MM.1S (cell line): ENCODE measurements at regions not wholly inside any gene's neighbourhood (a gene's known extent, or its start where the extent isn't known, plus 50 kb on each side); places are given as distances from the start of the nearest gene placed in this dataset.

Experiments
- DNase-seq: peaks from one replicate; pipeline ENCODE4 v3.0.0-alpha.2; 2015
- H2AFZ ChIP-seq: fragments of 300-600 bp; sonication (generic); 2 replicates; pipeline ENCODE4 v1.6.0; 2016; ENCODE audit warnings: antibody characterized with exemption, low read length
- H3F3A ChIP-seq: fragments of 300-600 bp; sonication (generic); 2 replicates; pipeline ENCODE4 v1.6.1; 2016; ENCODE audit warnings: mild to moderate bottlenecking, antibody characterized with exemption, low read length, moderate library complexity, mixed read lengths; ENCODE audit not compliant: insufficient read depth
- H3K27ac ChIP-seq: fragments of 300-600 bp; sonication (generic); 2 replicates; pipeline ENCODE4 v1.5.1; 2016; ENCODE audit warnings: mild to moderate bottlenecking, low read length
- H3K27me3 ChIP-seq: fragments of 300-600 bp; sonication (generic); replicated peaks from 2 replicates; pipeline ENCODE4 v1.6.0; 2016; ENCODE audit warnings: low read length; ENCODE audit not compliant: insufficient read depth
- H3K36me3 ChIP-seq: fragments of 300-600 bp; sonication (generic); replicated peaks from 2 replicates; pipeline ENCODE4 v1.6.1; 2016; ENCODE audit warnings: mild to moderate bottlenecking, low read length, mixed read lengths; ENCODE audit not compliant: insufficient read depth
- H3K4me1 ChIP-seq: fragments of 300-600 bp; sonication (generic); 2 replicates; pipeline ENCODE4 v1.6.1; 2016; ENCODE audit warnings: low read length, mixed read lengths
- H3K4me2 ChIP-seq: fragments of 300-600 bp; sonication (generic); 2 replicates; pipeline ENCODE4 v1.6.0; 2016; ENCODE audit warnings: low read depth, low read length
- H3K4me3 ChIP-seq: fragments of 300-600 bp; sonication (generic); 2 replicates; pipeline ENCODE4 v1.5.1; 2016; ENCODE audit warnings: low read length, mixed read lengths
- H3K79me2 ChIP-seq: fragments of 300-600 bp; sonication (generic); 2 replicates; pipeline ENCODE4 v1.6.1; 2016; ENCODE audit warnings: mixed run types, low read length, mixed read lengths
- H3K9ac ChIP-seq: fragments of 300-600 bp; sonication (generic); 2 replicates; pipeline ENCODE4 v1.6.1; 2016; ENCODE audit warnings: low read length, mixed read lengths
- H3K9me2 ChIP-seq: fragments of 300-600 bp; sonication (generic); replicated peaks from 2 replicates; pipeline ENCODE4 v1.6.1; 2016; ENCODE audit warnings: mild to moderate bottlenecking, low read length, mixed read lengths; ENCODE audit not compliant: insufficient read depth
- H3K9me3 ChIP-seq: fragments of 300-600 bp; sonication (generic); replicated peaks from 2 replicates; pipeline ENCODE4 v1.6.1; 2016; ENCODE audit warnings: mild to moderate bottlenecking, low read length, mixed read lengths; ENCODE audit not compliant: insufficient read depth
- H4K20me1 ChIP-seq: fragments of 300-600 bp; sonication (generic); 2 replicates; pipeline ENCODE4 v1.6.1; 2016; ENCODE audit warnings: mild to moderate bottlenecking, low read length, moderate library complexity, mixed read lengths; ENCODE audit not compliant: insufficient read depth
- CTCF ChIP-seq: fragments of 300-600 bp; sonication (generic); IDR thresholded peaks from 2 replicates; pipeline ENCODE4 v1.5.1; 2016; ENCODE audit warnings: antibody characterized with exemption, low read length, mixed read lengths
- EZH2 ChIP-seq: fragments of 300-600 bp; sonication (generic); optimal IDR thresholded peaks from 2 replicates; pipeline ENCODE3; 2017; ENCODE audit warnings: low read depth, mild to moderate bottlenecking, antibody characterized with exemption, low read length, mixed read lengths
- EZH2phosphoT487 ChIP-seq: fragments of 300-600 bp; sonication (generic); IDR thresholded peaks from 2 replicates; pipeline ENCODE4 v1.6.1; 2018; ENCODE audit warnings: antibody characterized with exemption, low read length

GRCh38 chr2:30037016-30037415 is 109.8 kb upstream of the YPEL5 start:
- DNase-seq, result no peak
- Histone ChIP-seq H3K79me2 (no peaks in the 10 kb centered on the region), H3F3A (no peaks in the 10 kb centered on the region), H4K20me1 (no peaks in the 10 kb centered on the region), H3K27me3 (no peaks in the 10 kb centered on the region), H2AFZ (no peak overlapping the region), H3K36me3 (no peaks in the 10 kb centered on the region), H3K4me1 (no peaks in the 10 kb centered on the region), H3K9me3 (no peaks in the 10 kb centered on the region), H3K4me2 (no peak overlapping the region), H3K9me2 (no peaks in the 10 kb centered on the region), H3K4me3 (no peak overlapping the region), H3K9ac (no peak overlapping the region), H3K27ac (no peak overlapping the region)
- TF ChIP-seq EZH2 (no peak), CTCF (no peak), EZH2phosphoT487 (no peak)

- Histone ChIP-seq H3K4me3 (no peak overlapping the region), H3K79me2 (no peaks in the 10 kb centered on the region), H4K20me1 (no peaks in the 10 kb centered on the region), H3K9me3 (no peaks in the 10 kb centered on the region), H3K4me1 (no peaks in the 10 kb centered on the region), H3K4me2 (no peak overlapping the region), H3K27ac (no peak overlapping the region), H3K9me2 (no peaks in the 10 kb centered on the region), H3K27me3 (no peaks in the 10 kb centered on the region), H3K36me3 (no peaks in the 10 kb centered on the region), H3F3A (no peaks in the 10 kb centered on the region), H3K9ac (no peak overlapping the region), H2AFZ (no peak overlapping the region)
- no peak for TF ChIP-seq EZH2phosphoT487
- no peak for TF ChIP-seq CTCF
- no peak for DNase-seq
These were observed 108.4 kb upstream of the YPEL5 start for GRCh38 chr2:30038419-30038818.

DNA sequence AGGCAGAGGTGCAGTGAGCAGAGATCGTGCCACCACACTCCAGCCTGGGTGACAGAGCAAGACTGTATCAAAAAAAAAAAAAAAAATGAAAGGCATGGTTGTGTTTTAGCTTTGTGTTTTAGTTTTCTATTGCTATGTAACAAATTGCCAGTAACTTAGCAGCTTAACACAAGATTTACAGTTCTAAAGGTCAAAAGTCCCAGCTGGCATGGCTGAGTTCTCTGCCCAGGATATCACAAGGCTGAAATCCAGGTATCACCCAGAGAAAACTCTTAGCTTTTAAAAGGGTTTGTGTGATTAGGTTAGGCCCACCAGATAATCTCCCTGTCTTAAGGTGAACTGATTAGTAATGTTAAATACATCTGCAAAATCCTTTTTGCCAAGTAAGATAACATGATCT is 107.7 kb upstream of the YPEL5 start:
- Histone ChIP-seq H2AFZ (no peak overlapping the region), H3F3A (no peaks in the 10 kb centered on the region), H3K9me2 (no peaks in the 10 kb centered on the region), H3K4me1 (no peaks in the 10 kb centered on the region), H3K4me2 (no peak overlapping the region), H3K4me3 (no peak overlapping the region), H3K79me2 (no peaks in the 10 kb centered on the region), H3K27ac (no peak overlapping the region), H3K9ac (no peak overlapping the region), H4K20me1 (no peaks in the 10 kb centered on the region), H3K9me3 (no peaks in the 10 kb centered on the region), H3K36me3 (no peaks in the 10 kb centered on the region), H3K27me3 (no peaks in the 10 kb centered on the region)
- no peak for TF ChIP-seq EZH2
- TF ChIP-seq CTCF, result no peak
- no peak for TF ChIP-seq EZH2phosphoT487
- no peak for DNase-seq
